GM18498 (cell line): ENCODE measurements at regions not wholly inside any gene's neighbourhood (a gene's known extent, or its start where the extent isn't known, plus 50 kb on each side); places are given as distances from the start of the nearest gene placed in this dataset.
"Not testable (repeated sequence)": the region's sequence is repeated elsewhere in the genome, so short reads cannot be mapped to it uniquely, and the experiment has no call there.

ENCODE experiments used
- ATAC-seq: cut with Tn5 transposase; IDR thresholded peaks from one replicate; pipeline ENCODE4 v1.9.1; 2021; ENCODE audit warnings: mild to moderate bottlenecking, moderate library complexity; ENCODE audit not compliant: unreplicated experiment

DNA sequence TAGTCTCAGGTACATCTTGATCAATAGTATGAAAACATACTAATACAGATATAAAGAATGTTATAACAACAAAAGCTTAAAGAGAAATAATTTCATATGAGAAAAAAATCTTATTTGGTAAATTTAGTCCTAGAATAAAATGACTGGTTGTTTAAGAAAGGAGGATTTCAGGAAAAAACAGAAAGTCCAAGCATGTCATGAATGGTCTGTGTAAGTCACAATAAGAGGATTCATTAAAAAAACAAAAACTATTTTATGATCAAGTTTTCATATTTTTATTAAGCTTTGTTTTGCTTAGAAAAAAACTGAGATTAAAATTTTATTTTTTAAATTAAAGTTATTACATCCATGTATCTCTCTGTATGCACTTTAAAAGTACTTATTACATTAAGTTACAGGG lies 353.9 kb upstream of the SPHKAP start:
- ATAC-seq = no peak

DNA sequence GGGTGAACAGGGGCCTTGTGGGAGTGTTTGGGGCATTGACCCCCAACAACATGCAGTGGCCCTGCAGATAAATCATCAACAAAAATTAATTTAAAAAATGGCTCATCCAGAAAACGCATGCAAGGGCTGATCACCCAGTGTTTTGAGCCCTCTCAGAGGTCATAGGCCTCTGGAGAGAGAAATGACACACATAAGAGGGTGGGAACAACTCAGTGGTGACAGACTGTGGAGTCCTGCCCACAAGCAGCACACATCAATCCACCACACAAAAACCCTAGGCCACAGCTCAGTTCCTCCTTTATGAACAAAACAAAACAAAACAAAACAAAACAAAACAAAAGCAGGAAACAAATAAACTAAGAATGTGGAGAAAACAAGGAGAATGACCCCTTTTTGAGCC lies 351.7 kb upstream of the SPHKAP start:
- ATAC-seq = no peak

DNA sequence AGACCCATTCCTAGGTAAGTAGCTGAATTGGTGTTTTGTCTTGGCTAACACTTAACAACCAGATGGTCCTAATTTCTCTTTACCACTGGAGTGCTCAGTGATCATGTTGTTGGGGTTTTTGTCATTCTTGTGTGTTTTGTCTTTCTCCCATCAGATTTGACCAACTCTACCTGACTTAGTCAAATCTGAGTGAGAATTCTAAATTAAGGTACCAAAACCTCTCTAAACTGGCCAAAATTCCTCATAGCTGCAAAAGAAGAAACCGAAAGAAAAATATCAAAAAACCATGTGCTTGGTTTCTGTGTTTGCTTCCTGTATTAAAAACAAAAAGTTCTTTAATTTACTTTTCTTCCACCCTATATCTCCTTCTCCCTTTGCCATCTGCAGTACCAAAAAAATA lies 350.7 kb upstream of the SPHKAP start:
- ATAC-seq = no peak

DNA sequence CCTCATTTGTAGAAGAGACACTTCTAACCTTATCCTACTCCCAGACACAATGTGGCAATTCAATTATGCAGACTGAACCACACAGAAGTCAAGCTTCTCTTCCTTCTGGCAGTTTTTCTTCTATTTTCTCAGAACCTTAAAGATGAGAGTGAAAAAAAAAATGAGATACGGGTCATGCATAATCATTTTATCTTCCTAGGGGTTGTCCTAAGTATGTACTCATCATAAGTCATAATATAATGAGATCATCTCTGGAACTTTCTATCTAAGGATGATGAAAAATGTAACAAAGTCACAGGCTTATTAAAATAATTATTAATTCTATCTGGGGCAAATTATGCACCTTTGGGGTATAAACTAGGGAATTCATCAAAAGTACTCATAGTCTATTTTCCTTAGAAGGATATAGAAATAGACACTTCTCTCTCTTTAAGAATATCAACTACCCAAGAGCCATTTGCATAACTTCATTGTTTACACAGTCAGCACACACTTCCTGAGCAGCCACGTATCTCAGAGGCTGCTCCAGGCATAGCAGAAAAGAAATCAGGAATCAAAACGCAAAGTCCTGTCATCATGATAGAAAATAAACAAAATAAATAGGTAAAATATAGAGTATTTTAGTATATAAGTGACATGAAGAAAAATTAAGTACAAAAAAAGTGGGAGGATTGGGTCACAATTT lies 345.9 kb upstream of the SPHKAP start:
- ATAC-seq = no peak

DNA sequence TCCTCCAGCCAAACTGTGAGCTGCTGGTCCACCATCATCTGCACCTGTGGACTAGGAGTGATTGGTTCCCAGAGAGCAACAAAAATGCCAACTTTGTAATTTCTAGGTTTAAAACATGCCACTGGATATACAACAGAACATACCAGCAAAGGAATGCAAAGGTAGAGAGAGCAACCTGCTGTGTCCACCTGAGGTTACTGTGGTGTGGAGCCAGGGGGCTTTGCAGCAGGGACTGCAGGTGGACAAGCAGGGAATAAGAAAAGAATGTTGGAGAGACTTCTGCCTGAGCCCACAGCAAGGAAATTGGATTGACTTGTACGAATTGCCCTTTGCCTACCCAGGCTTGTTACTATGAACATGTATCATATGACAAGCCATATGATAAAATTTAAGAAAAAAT lies 345.2 kb upstream of the SPHKAP start:
- no peak for ATAC-seq

DNA sequence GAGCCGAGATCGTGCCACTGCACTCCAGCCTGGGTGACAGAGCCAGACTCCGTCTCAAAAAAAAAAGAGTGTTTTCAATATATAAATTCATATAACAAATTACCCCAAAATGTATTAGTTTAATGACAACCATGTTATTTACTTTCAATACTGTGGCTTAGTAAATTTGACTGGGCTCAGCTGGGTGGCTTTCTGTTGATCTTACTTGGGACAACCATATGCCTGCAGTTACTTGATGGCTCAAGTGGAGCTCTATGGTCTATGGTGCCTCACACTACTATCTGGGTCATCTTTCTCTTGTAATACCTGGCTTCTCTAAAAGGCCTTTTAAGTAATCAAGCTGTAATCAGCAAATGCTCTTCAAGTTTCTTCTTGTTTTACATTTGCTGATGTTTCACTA lies 341.5 kb upstream of the SPHKAP start:
- ATAC-seq = no peak

DNA sequence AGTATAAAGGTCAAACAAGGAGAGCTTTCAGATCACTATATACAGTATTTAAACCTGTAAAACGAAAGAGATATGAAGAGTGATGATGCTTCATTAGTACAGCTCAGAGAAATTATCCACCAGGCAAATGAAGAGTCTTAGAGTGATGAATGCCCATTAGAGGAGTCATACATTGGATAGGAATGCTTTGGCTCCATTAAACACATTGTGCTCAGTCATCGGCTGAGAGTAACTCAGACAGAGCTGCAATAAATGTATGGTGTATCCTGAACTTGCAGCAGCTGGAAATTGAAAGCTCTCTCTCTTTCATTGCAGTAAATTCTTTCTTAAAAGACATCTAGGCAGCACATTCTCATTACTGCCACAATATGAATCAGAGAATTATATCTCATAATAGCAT lies 340.8 kb upstream of the SPHKAP start:
- no peak for ATAC-seq

DNA sequence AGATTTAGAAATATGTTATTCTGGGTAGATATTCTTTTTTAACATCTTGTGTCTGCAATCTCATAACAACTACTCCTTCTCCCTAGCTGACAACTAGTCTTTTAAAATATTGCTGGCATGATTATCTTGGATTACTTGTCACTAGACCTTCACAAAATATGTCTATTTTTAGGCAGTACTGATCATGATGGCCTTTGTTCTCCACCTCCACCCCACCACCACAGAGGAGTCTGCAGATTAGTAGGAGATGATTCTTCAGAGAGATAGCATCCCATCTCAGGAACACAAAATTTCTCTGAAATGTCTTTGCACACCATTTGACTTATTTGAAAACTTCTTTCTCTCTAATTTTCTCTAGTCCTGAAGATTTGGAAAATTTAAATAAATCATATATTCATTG lies 338.1 kb upstream of the SPHKAP start:
- ATAC-seq = no peak

DNA sequence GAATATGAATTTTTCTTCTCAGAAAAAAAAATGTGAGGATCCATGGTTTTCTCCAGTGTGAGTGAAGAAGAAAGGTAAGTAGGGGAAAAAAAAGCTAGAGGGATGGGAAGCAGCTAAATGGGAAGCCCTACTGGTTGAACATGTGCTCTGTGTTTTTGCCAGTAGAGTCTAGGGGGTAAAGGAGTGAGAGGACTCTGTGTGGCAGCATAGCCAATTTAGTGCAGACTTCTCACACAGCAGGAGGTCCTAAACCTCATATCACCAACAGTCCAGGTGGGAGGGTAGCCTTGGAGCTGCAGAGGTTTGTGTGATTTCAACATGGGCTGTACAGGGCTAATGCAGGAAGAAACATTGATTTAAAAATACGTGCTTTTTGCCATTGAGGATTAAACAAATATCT lies 334.5 kb upstream of the SPHKAP start:
- no peak for ATAC-seq

DNA sequence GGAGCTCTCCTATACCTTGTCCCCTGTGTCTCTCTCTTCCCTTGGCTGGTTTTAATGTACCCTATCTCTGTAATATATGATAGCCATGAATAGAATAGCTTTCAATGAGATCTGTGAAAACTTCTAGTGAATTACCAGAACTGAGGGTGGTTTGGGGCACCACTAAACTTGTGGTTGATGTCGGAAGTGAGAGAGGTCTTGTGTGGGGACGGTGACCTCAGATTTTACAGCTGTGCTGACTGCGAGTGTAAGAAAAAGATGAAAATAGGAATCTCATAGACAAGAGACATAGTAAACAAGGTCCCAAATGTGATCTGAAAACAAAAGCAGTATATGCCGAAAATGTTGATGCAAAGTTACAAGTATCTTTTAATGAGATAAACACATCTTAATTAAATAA lies 332.0 kb upstream of the SPHKAP start:
- ATAC-seq = not testable (repeated sequence)

DNA sequence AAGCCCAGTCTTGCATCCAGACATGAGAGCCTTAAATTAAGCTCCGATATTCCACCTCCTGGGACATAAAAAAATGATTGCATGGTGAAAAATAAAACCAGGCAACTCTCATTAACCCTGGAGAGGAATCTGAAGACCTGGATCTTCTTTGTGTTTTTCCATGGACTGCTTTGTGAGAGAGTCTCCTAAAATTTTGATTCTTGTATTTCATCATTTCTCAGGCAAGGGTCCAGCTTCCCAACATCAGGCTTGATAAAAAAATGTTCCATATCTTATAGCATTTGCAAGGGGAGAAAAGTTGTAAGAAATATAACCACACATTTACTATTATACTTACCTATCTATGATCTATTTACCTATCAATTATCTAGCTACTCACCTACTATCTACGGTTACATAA lies 327.5 kb upstream of the SPHKAP start:
- no peak for ATAC-seq

DNA sequence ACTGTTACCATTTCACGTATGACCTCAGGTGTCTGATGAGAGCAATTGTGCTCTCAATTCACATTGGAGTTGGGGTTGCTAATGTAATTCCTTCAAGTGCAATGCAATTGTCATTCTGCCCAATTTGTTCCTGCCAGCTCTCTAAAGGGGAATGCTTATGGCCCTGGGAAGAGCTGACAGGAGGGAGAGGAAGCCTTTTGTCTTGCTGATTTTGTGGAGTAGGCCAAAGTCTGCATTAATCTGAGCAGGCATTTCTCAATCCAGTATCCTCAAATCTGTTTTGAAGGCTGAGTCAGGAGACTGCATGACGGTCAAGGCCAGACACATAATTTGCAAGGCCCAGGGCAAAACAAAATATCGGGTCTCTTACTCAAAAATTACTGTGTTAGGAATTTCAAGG lies 326.4 kb upstream of the SPHKAP start:
- no peak for ATAC-seq

DNA sequence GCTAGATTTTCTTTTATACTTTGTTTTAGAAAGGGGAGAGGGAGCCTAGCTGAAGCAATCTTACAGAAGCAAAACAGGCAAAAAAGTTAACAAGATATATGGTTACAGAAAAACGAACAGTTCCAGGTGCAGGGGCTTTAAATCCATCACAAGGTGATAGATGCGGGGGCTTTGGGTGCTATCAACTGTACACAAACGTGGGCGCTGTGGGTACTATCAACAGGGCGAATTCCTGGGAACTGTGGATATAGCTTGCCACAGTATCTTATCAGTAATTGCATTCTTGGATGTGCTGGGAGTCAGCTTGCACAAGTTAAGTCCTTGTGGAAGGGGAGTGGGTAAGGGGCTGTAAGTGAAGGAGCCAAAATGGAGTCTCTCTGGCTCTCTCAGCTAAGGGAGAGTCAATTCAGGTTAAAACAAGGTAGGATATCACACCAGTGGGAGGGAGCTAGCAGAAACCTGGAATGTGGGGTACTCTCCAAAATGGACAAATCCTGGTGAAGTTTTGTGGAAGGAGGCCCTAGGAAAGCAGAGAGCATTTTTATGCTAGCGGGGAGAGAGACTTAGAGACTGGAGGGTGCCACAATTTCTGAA lies 325.8 kb upstream of the SPHKAP start:
- no peak for ATAC-seq

DNA sequence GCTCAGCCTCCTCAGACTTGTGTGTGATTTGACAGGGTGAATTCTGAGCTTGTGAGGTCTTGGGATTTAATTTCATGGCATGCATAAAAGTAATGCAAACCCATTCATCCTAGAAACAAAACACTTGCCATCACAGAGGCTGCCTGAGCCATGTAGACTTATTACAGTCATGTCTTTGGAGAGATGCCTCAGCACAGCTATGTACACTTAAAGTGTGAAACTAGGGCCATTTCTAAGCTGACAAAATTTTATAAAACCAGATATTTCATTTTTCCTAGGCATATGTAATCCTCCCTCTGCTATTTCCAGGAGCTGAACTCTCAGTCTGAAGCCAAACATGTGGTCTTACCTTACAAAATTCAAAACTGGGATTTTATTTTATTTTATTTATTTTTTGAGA lies 322.2 kb upstream of the SPHKAP start:
- no peak for ATAC-seq

DNA sequence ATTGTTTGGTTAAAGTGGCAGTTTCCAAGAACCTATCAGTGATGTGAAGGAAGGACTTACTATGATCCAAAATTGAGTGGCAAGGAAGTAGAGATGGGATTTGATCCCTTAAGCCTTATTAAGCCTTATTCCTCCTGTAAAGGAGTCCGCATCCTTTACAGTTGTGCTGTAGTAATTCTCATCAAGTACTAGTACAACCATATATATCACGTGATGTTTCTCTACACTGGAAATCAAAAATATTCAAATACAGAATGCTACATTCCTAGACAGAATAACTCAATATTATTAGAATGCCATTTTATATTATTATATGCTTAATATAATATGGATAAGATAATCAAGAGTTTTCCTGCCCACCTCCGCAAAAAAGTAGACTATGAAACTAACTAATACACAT lies 312.4 kb upstream of the SPHKAP start:
- no peak for ATAC-seq

DNA sequence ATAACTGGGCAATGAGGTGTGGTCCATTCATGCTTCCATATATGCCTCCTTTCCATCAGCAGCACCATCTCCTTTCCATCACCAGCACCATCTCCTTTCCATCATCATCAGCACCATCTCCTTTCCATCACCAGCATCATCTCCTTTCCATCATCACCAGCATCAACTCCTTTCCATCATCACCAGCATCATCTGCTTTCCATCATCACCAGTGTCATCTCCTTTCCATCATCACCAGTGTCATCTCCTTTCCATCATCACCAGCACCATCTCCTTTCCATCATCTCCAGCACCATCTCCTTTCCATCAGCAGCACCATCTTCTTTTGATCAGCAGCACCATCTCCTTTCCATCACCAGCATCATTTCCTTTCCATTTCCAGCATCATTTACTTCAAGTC lies 297.5 kb upstream of the SPHKAP start:
- no peak for ATAC-seq

DNA sequence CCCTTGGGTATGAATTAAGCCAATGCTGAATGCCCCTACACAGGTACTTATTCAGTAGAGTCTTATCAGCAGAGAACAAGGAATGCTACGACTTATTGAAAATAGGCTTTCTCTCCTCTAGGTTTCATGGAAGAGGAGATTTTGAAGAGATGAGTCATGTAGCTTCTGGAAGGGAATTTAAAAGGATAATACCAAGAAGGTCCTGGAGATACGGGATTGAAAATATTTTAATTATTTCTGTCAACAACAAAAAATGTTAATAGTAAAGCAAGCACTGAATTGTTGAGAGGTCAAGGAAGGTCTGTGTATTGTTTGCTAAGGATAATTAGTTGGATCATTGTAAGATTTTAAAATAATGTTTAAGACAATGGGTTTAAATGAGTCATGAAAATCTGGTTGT lies 293.0 kb upstream of the SPHKAP start:
- ATAC-seq = no peak

DNA sequence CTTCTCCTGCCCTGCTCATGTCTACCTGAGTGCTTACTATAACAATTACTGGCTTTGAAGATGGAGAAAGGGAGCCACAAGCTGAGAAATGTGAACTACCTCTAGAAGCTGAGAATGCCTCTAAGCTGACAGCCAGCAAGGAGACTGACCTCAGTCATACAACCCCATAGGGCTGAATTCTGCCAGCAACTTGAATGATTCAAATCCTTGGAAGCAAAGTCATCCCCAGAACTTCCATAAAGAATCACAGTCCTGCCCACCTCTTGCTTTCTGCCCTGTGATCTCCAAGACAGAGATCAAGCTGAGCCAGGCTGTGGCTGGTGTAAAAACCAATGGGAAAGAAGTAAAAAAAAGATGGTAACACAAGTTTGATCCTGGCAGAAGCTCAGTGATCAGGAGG lies 288.2 kb upstream of the SPHKAP start:
- ATAC-seq = no peak

DNA sequence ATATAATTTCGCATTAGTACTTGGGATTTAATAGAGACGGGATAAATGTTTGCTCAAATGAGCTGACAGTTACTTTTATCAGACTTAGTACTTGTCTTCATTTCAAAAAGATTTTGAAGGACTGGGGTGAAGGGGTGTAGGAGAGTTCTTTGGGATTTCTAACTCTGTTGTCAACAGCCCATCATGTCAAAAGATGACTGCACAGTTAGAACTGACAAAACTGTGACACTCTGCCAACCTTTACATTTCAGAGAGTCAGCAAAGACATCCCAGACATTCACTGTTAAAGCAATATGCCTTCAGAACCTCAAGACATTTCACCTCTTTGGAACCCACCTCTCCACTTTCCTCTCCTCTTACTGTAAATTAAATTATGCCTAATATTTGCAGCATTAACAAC lies 285.4 kb upstream of the SPHKAP start:
- ATAC-seq = no peak

DNA sequence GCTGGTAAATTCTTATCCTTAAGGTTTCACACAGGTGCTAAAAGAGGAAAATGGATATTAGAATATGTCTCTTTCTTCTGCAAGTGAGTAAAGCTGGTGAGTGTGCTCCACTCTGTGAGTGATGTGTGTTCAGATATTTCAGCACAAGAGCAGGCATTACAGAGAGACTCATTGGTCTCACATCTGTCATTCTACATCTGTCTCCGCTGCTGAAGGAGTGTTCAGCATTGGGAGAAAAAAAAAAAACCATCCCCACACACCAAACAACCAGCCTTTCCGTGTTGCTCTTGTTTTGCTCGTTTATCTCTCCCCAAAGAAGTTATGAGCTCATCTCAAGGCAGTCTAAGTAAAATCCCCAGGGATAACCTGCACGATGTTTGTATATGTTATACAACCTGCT lies 283.9 kb upstream of the SPHKAP start:
- ATAC-seq = no peak

DNA sequence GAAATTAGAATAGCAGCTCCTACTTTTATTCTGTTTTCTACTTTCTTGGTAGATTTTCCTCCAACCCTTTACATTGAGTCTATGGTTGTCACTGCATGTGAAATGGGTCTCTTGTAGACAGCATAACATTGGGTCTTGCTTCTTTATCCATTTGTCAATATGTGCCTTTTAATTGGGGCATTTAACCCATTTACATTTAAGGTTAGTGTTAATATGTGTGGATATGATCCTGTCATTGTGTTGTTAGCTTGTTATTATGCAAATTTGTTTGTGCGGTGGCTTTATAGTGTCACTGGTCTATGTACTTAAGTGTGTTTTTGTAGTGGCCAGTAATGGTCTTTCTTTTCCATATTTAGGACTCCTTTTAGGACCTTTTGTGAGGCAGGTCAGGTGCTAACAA lies 276.9 kb upstream of the SPHKAP start:
- ATAC-seq = no peak

DNA sequence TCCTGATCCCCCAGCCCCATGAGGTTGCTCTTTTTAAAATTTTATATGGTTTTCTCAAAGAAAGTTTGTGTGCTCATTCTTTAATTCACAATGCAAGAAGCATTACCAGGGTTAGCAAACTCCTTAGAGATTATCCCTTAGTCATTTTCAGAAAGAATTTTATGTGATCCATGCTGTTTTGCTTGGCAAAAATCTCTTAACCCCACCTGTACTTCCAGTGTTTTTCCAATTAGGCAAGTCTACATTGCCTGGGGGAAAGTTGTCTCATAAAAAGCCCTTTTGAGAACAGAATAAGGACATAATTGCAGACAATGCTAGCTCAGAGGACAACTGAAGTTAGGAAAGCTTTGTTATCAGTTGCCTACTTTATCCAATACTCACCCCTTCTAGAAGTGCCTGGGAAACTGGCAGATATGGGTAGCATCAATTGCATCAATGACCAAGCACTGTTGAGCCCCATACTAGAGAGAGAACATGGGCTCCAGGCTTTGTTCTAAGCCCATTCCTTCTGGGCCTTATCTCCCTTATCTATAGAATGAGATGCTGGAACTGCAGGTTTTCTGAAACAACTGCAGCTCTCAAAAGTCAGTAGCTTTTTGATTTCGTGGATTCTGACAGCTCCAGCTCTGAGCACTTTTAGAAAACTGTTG lies 265.9 kb upstream of the SPHKAP start:
- ATAC-seq = no peak

DNA sequence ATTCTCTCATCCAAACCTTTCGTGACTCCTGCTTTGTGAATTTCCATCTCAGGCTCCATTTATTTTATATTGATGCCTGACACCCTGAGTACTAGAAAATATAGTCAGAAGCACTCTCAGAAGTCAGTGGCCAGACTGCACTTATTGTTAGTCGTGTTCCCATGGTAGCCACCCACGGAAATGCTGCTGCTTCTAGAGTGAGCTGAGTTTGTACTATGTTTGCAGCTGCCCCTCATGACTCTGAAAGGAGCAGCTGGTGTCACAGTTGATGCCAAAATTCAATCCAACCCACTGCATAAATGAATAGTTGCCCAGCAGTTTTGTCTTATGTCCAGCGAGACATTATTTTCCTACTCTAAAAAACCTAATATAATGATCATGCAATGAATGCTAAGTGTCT lies 265.2 kb upstream of the SPHKAP start:
- ATAC-seq = no peak
